ENCODE measurements at regions not wholly inside any gene's neighbourhood (a gene's known extent, or its start where the extent isn't known, plus 50 kb on each side); places are given as distances from the start of the nearest gene placed in this dataset.
"Not testable (repeated sequence)": the region's sequence is repeated elsewhere in the genome, so short reads cannot be mapped to it uniquely, and the experiment has no call there.

GRCh38 chrY:16205482-16205881, 1674.5 kb downstream of the CDY2B start:
- not testable (repeated sequence) for TF ChIP-seq CTCF, POLR2A (IDR thresholded peaks at IDR 0.05)

All from heart left ventricle (tissue), 13 donors.